Osteoblast (primary cell): ENCODE measurements at regions not wholly inside any gene's neighbourhood (a gene's known extent, or its start where the extent isn't known, plus 50 kb on each side); places are given as distances from the start of the nearest gene placed in this dataset.

Experiments used
- DNase-seq: peaks from one replicate; pipeline ENCODE4 v3.0.0; 2011; ENCODE audit warnings: low spot score, mixed read lengths; ENCODE audit not compliant: insufficient read length; ENCODE audit errors: missing footprints
- H2AFZ ChIP-seq: 2 replicates; pipeline ENCODE4 v1.6.0; 2011; ENCODE audit warnings: mild to moderate bottlenecking, low read length
- H3K27ac ChIP-seq: 2 replicates; pipeline ENCODE4 v1.5.1; 2011; ENCODE audit warnings: mild to moderate bottlenecking, low read depth, low read length, moderate library complexity
- H3K27me3 ChIP-seq: 2 replicates; pipeline ENCODE4 v1.6.0; 2012; ENCODE audit warnings: mild to moderate bottlenecking, control low read depth, inconsistent platforms, low read length, moderate library complexity; ENCODE audit not compliant: insufficient read depth
- H3K36me3 ChIP-seq: 2 replicates; pipeline ENCODE4 v1.5.1; 2011; ENCODE audit warnings: mild to moderate bottlenecking, low read length, control low read depth, moderate library complexity; ENCODE audit not compliant: insufficient read depth
- H3K4me1 ChIP-seq: 2 replicates; pipeline ENCODE4 v1.5.1; 2011; ENCODE audit warnings: mild to moderate bottlenecking, low read length, control low read depth, moderate library complexity; ENCODE audit not compliant: insufficient read depth
- H3K4me2 ChIP-seq: 2 replicates; pipeline ENCODE4 v1.6.0; 2011; ENCODE audit warnings: mild to moderate bottlenecking, low read length; ENCODE audit not compliant: insufficient read depth
- H3K4me3 ChIP-seq: fragments of 200-600 bp; sonication (generic); 3 replicates; pipeline ENCODE4 v1.5.1; 2012; ENCODE audit warnings: mild to moderate bottlenecking, low read length, inconsistent platforms; ENCODE audit not compliant: insufficient read depth
- H3K79me2 ChIP-seq: 2 replicates; pipeline ENCODE4 v1.6.0; 2012; ENCODE audit warnings: mild to moderate bottlenecking, low read length, control low read depth, inconsistent platforms; ENCODE audit not compliant: insufficient read depth
- H3K9me3 ChIP-seq: 2 replicates; pipeline ENCODE4 v1.5.1; 2011; ENCODE audit warnings: low read depth, low read length, control low read depth
- H4K20me1 ChIP-seq: 2 replicates; pipeline ENCODE4 v1.6.0; 2012; ENCODE audit warnings: mild to moderate bottlenecking, low read length, control low read depth; ENCODE audit not compliant: insufficient read depth
- TF ChIP-seq, protein P1 (sequence below): IDR thresholded peaks from 2 replicates; pipeline ENCODE4 v1.5.1; 2011; ENCODE audit warnings: mild to moderate bottlenecking, low read depth, low read length, moderate library complexity; ENCODE audit errors: extremely low read depth

- no peaks in the 10 kb centered on the region for H3K79me2 ChIP-seq
- H3K4me3 ChIP-seq: peak overlapping the region; percentile 42
- no peak overlapping the region for H3K27ac ChIP-seq
- no peaks in the 10 kb centered on the region for H3K36me3 ChIP-seq
- no peaks in the 10 kb centered on the region for H3K9me3 ChIP-seq
- no peak for DNase-seq
- TF ChIP-seq, protein P1, sequence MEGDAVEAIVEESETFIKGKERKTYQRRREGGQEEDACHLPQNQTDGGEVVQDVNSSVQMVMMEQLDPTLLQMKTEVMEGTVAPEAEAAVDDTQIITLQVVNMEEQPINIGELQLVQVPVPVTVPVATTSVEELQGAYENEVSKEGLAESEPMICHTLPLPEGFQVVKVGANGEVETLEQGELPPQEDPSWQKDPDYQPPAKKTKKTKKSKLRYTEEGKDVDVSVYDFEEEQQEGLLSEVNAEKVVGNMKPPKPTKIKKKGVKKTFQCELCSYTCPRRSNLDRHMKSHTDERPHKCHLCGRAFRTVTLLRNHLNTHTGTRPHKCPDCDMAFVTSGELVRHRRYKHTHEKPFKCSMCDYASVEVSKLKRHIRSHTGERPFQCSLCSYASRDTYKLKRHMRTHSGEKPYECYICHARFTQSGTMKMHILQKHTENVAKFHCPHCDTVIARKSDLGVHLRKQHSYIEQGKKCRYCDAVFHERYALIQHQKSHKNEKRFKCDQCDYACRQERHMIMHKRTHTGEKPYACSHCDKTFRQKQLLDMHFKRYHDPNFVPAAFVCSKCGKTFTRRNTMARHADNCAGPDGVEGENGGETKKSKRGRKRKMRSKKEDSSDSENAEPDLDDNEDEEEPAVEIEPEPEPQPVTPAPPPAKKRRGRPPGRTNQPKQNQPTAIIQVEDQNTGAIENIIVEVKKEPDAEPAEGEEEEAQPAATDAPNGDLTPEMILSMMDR: no peak
- peak overlapping the region; percentile 69 for H3K4me2 ChIP-seq
- H4K20me1 ChIP-seq: no peaks in the 10 kb centered on the region
- peak overlapping the region; percentile 55 for H2AFZ ChIP-seq
- no peaks in the 10 kb centered on the region for H3K4me1 ChIP-seq
- H3K27me3 ChIP-seq: no peaks in the 10 kb centered on the region
Observed at GRCh38 chr4:188550296-188550695, 411.1 kb downstream of the TRIML1 start.

DNA sequence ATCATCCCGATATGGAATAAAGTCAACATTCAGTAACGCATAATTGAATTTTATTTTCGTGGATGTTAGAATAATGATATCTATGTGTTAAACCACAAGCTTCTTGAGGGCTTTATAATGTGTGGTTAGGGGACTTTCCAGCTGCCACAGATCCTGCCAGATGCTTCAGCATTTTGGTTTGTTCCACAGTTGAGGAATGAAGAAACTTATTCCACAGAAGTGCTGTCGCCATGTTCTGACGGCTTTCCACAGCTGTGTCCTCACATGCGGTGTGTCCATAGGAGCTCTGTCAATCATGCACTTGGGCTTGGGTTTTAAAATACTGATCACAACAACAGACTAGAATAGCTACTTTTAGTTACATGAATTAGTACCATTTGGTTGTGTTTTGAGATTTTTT, 411.9 kb downstream of the TRIML1 start:
- Histone ChIP-seq H4K20me1 (no peaks in the 10 kb centered on the region), H3K4me1 (no peaks in the 10 kb centered on the region), H3K27me3 (no peaks in the 10 kb centered on the region), H3K79me2 (no peaks in the 10 kb centered on the region), H3K36me3 (no peaks in the 10 kb centered on the region), H3K4me2 (peak overlapping the region; percentile 69), H2AFZ (peak overlapping the region; percentile 17), H3K27ac (no peak overlapping the region), H3K4me3 (no peak overlapping the region), H3K9me3 (no peaks in the 10 kb centered on the region)
- TF ChIP-seq, protein P1: no peak
- DNase-seq: no peak

- TF ChIP-seq, protein P1: no peak
- H2AFZ ChIP-seq: no peak overlapping the region
- H3K9me3 ChIP-seq: no peaks in the 10 kb centered on the region
- no peak overlapping the region for H3K4me2 ChIP-seq
- H4K20me1 ChIP-seq: no peaks in the 10 kb centered on the region
- no peak overlapping the region for H3K4me3 ChIP-seq
- no peaks in the 10 kb centered on the region for H3K36me3 ChIP-seq
- no peak for DNase-seq
- no peaks in the 10 kb centered on the region for H3K27me3 ChIP-seq
- H3K4me1 ChIP-seq: no peaks in the 10 kb centered on the region
- no peak overlapping the region for H3K27ac ChIP-seq
- H3K79me2 ChIP-seq: no peaks in the 10 kb centered on the region
Observed at GRCh38 chr4:188552741-188553275, 413.6 kb downstream of the TRIML1 start.

GRCh38 chr4:188554413-188554812, 415.2 kb downstream of the TRIML1 start:
- Histone ChIP-seq H3K79me2 (no peaks in the 10 kb centered on the region), H3K9me3 (no peaks in the 10 kb centered on the region), H3K27me3 (no peaks in the 10 kb centered on the region), H3K36me3 (no peaks in the 10 kb centered on the region), H3K4me3 (no peak overlapping the region), H4K20me1 (no peaks in the 10 kb centered on the region), H2AFZ (no peak overlapping the region), H3K4me2 (no peak overlapping the region), H3K27ac (no peak overlapping the region), H3K4me1 (no peaks in the 10 kb centered on the region)
- TF ChIP-seq, protein P1: no peak
- no peak for DNase-seq
